Naive thymus-derived CD4-positive, alpha-beta T cell (primary cell): ENCODE measurements at regions not wholly inside any gene's neighbourhood (a gene's known extent, or its start where the extent isn't known, plus 50 kb on each side); places are given as distances from the start of the nearest gene placed in this dataset.

Source experiments
- ATAC-seq: fragments of 150-1000 bp; cut with Tn5 transposase; 2 replicates; pipeline ENCODE4 v1.10.0; 2021; ENCODE audit warnings: mild to moderate bottlenecking, moderate library complexity
- CTCF ChIA-PET: fragments of 350-600 bp; sonication (Branson Sonifier 250); formaldehyde crosslinking; loops from one replicate; lab custom pipeline; 2021; ENCODE audit warnings: antibody characterized with exemption; lab: Charles Lee
- POLR2A ChIA-PET: fragments of 350-600 bp; sonication (Branson Sonifier 250); formaldehyde crosslinking; loops from one replicate; lab custom pipeline; 2021; ENCODE audit warnings: antibody characterized with exemption, inconsistent platforms; lab: Charles Lee
- DNase-seq, 9 donors: peaks; one replicate each; pipeline versions ENCODE4 v3.0.0 to v3.0.0-alpha.2; 2020 to 2022; ENCODE audit warnings: mixed read lengths in 1 of 9
- H3K27ac ChIP-seq: one replicate; pipeline ENCODE4 v1.7.0; 2013; ENCODE audit warnings: mild to moderate bottlenecking, low read depth, low read length, moderate library complexity
- H3K27me3 ChIP-seq, 2 donors: one replicate each; pipeline ENCODE4 v1.7.0; 2013; ENCODE audit warnings: low read length in 2 of 2, mild to moderate bottlenecking in 2 of 2, moderate library complexity in 2 of 2; ENCODE audit not compliant: control insufficient read depth in 2 of 2, insufficient read depth in 2 of 2
- H3K36me3 ChIP-seq, 3 experiments: 1 replicate in 2 of 3; 2 replicates in 1 of 3; pipeline ENCODE4 v1.7.0; 2013; ENCODE audit warnings: low read length in 3 of 3, mild to moderate bottlenecking in 3 of 3, moderate library complexity in 1 of 3; ENCODE audit not compliant: insufficient read depth in 3 of 3, control insufficient read depth in 2 of 3
- H3K4me1 ChIP-seq, 2 donors: one replicate each; pipeline ENCODE4 v1.7.0; 2013; ENCODE audit warnings: low read length in 2 of 2, mild to moderate bottlenecking in 2 of 2, moderate library complexity in 1 of 2; ENCODE audit not compliant: control insufficient read depth in 2 of 2, insufficient read depth in 2 of 2
- H3K4me3 ChIP-seq: 2 replicates; pipeline ENCODE4 v1.7.0; 2013; ENCODE audit warnings: mild to moderate bottlenecking, low read length
- H3K9me3 ChIP-seq, 3 experiments: 1 replicate in 2 of 3; 2 replicates in 1 of 3; pipeline ENCODE4 v1.7.0; 2013; ENCODE audit warnings: low read length in 3 of 3; ENCODE audit not compliant: control insufficient read depth in 2 of 3
- H3K27ac Mint-ChIP-seq, 9 donors: one replicate each; pipeline ENCODE4 v1.8.0; 2020 to 2022; ENCODE audit warnings: mixed read lengths in 9 of 9, mild to moderate bottlenecking in 8 of 9, moderate library complexity in 5 of 9, inconsistent platforms in 2 of 9
- H3K27me3 Mint-ChIP-seq, 5 donors: one replicate each; pipeline ENCODE4 v1.8.0; 2021 to 2022; ENCODE audit warnings: mixed read lengths in 5 of 5, mild to moderate bottlenecking in 1 of 5
- H3K36me3 Mint-ChIP-seq, 5 donors: one replicate each; pipeline ENCODE4 v1.8.0; 2020 to 2022; ENCODE audit warnings: mixed read lengths in 5 of 5, mild to moderate bottlenecking in 3 of 5, inconsistent platforms in 1 of 5
- H3K4me1 Mint-ChIP-seq, 7 donors: one replicate each; pipeline ENCODE4 v1.8.0; 2020 to 2022; ENCODE audit warnings: mixed read lengths in 7 of 7, mild to moderate bottlenecking in 3 of 7, inconsistent platforms in 1 of 7
- H3K4me3 Mint-ChIP-seq, 10 donors: one replicate each; pipeline ENCODE4 v1.8.0; 2020 to 2022; ENCODE audit warnings: mild to moderate bottlenecking in 10 of 10, mixed read lengths in 10 of 10, moderate library complexity in 6 of 10, inconsistent platforms in 2 of 10
- H3K9me3 Mint-ChIP-seq, 11 donors: one replicate each; pipeline ENCODE4 v1.8.0; 2020 to 2022; ENCODE audit warnings: mixed read lengths in 11 of 11, mild to moderate bottlenecking in 4 of 11, inconsistent platforms in 1 of 11, moderate library complexity in 1 of 11
- intact Hi-C, 2 donors: fragments of 100-400 bp; cut with micrococcal nuclease; formaldehyde crosslinking; loops; one replicate each; pipeline ENCODE4 v1.15.1; 2023

DNA sequence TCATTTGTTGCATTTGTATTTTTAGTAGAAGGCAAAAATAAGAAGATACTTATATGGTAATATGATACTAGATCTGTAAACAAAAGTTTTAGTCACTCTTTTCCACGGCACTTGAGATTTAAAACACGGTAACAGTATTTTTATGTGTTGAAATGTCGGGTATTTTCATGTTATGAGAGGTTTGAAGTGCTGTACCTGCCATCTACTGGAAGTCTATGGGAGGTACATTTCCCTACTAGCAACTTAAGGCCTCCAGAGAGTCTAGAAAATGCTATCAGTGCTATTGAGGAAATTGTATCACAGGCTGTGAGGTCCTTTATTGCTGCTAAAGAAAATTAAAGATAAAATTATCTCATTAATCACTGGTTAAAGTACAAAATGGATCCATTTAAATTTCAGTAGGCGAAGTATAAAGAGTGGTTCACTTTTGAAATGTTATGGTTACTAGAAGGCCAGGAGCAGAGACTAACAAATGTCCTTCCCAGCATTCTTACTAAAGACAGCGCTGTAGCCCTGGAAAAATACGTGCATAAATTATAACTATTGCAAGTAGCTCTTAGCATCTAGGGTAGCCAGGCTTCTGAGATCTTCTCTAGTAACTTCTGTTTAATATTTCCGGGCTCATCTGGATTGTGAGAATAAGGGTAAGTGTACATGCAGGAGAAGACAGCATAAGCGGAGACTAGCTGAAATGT, 77.6 kb upstream of the PRKD1 start:
- CTCF ChIA-PET: no interaction called here

GRCh38 chr14:30006695-30007094, 79.0 kb upstream of the PRKD1 start:
- POLR2A ChIA-PET: no interaction called here
- Mint-ChIP-seq H3K27ac (no peak overlapping the region), H3K27me3 (peaks cover 0 to 5% (median 0%) of the 10 kb centered on the region in 5 donors)

More for the DNA sequence above, 77.6 kb upstream of the PRKD1 start:
- Histone ChIP-seq H3K4me3 (no peak overlapping the region), H3K27ac (no peak overlapping the region), H3K27me3 (no peaks in the 10 kb centered on the region), H3K9me3 (no peaks in the 10 kb centered on the region), H3K36me3 (no peaks in the 10 kb centered on the region), H3K4me1 (no peaks in the 10 kb centered on the region)
- intact Hi-C loops: no loop called here
- no peak for ATAC-seq
- DNase-seq: no peak
- H3K36me3 Mint-ChIP-seq: no peaks in the 10 kb centered on the region
- H3K27me3 Mint-ChIP-seq: peaks cover 0 to 5% (median 0%) of the 10 kb centered on the region in 5 donors
- H3K9me3 Mint-ChIP-seq: peaks cover 0 to 15% (median 4%) of the 10 kb centered on the region in 11 donors
- H3K4me3 Mint-ChIP-seq: no peak overlapping the region
- H3K27ac Mint-ChIP-seq: no peak overlapping the region
- H3K4me1 Mint-ChIP-seq: no peaks in the 10 kb centered on the region
- POLR2A ChIA-PET: no interaction called here

DNA sequence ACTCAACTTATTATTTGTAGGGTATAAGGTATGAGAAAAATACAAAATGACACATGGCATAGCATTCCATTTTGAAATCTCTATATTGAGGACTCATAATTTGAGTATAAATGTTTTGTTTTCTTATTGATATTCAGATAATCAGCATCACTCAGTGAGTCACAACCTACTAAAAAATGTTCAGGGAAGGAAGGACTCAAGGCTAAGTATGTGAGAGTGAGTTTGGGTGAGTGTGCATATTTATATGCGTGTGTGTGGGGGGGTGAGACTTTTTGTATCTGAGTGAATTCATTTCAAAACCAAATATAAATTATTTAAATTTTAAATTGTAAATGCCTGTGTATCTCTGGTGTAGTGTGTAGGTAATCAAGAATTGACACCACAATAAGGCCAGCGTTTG, 87.8 kb upstream of the PRKD1 start:
- POLR2A ChIA-PET: no interaction called here
- ATAC-seq (no peak), DNase-seq (no peak)
- Histone ChIP-seq H3K36me3 (no peaks in the 10 kb centered on the region), H3K27me3 (no peaks in the 10 kb centered on the region), H3K9me3 (no peaks in the 10 kb centered on the region), H3K4me3 (no peak overlapping the region), H3K4me1 (no peaks in the 10 kb centered on the region), H3K27ac (no peak overlapping the region)
- intact Hi-C loops: no loop called here
- no peaks in the 10 kb centered on the region for H3K36me3 Mint-ChIP-seq
- H3K27ac Mint-ChIP-seq: no peak overlapping the region
- H3K4me3 Mint-ChIP-seq: no peak overlapping the region
- H3K4me1 Mint-ChIP-seq: no peaks in the 10 kb centered on the region
- no peaks in the 10 kb centered on the region for H3K27me3 Mint-ChIP-seq
- H3K9me3 Mint-ChIP-seq: peaks cover 0 to 19% (median 10%) of the 10 kb centered on the region in 11 donors
- CTCF ChIA-PET: no interaction called here

More at GRCh38 chr14:30006695-30007094, 79.0 kb upstream of the PRKD1 start:
- CTCF ChIA-PET: no interaction called here
- ATAC-seq: no peak
- H3K36me3 Mint-ChIP-seq: no peaks in the 10 kb centered on the region
- H3K9me3 Mint-ChIP-seq: peaks cover 0 to 17% (median 4%) of the 10 kb centered on the region in 11 donors
- H3K36me3 ChIP-seq: no peaks in the 10 kb centered on the region
- no peaks in the 10 kb centered on the region for H3K27me3 ChIP-seq
- no peak overlapping the region for H3K4me3 Mint-ChIP-seq
- intact Hi-C loops: no loop called here
- no peaks in the 10 kb centered on the region for H3K4me1 ChIP-seq
- no peak overlapping the region for H3K4me3 ChIP-seq
- no peaks in the 10 kb centered on the region for H3K9me3 ChIP-seq
- no peak overlapping the region for H3K27ac ChIP-seq
- H3K4me1 Mint-ChIP-seq: no peaks in the 10 kb centered on the region
- DNase-seq: no peak

GRCh38 chr14:30016002-30016401, 88.4 kb upstream of the PRKD1 start:
- Histone ChIP-seq H3K9me3 (no peaks in the 10 kb centered on the region), H3K27ac (no peak overlapping the region), H3K4me1 (no peaks in the 10 kb centered on the region), H3K4me3 (no peak overlapping the region), H3K36me3 (no peaks in the 10 kb centered on the region), H3K27me3 (no peaks in the 10 kb centered on the region)
- Mint-ChIP-seq H3K27me3 (no peaks in the 10 kb centered on the region), H3K4me3 (no peak overlapping the region), H3K4me1 (no peaks in the 10 kb centered on the region), H3K36me3 (no peaks in the 10 kb centered on the region), H3K27ac (no peak overlapping the region), H3K9me3 (peaks cover 0 to 19% (median 10%) of the 10 kb centered on the region in 11 donors)
- ChIA-PET POLR2A (no interaction called here), CTCF (no interaction called here)
- intact Hi-C loops: no loop called here
- no peak for ATAC-seq
- no peak for DNase-seq

DNA sequence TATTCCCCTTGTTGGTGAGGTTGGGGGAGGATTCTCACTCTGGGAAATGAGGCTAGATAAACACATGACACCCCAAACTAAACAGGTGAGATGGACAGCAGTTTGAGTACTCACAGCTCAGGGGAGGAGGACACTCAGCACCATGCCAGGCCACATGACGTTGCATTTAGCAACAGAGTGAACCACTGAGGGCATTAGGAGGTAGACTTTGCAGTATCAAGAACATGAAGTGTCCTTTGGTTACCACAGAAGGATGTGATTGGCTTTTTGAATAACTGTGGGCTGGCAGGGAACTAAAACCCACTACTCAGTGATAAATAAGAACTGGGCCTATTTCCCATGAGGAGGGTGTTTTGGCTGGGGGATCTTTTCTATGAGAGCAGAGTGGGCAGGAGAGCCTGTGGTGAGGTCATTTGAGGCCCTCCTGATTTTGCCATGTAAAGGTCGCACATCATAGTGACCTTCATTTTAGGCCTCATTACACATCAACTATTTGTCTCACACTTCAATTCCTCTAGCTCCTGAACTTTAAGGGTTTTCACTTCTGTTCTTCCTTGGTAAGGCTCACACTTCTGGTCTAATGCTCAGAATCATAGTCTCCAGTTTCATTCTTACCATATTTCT, 89.8 kb upstream of the PRKD1 start:
- ChIA-PET CTCF (no interaction called here), POLR2A (no interaction called here)
- H3K27me3 Mint-ChIP-seq: no peaks in the 10 kb centered on the region
- H3K27ac ChIP-seq: no peak overlapping the region
- no peak overlapping the region for H3K4me3 Mint-ChIP-seq
- H3K4me3 ChIP-seq: no peak overlapping the region
- ATAC-seq (no peak), DNase-seq (no peak)
- no peaks in the 10 kb centered on the region for H3K27me3 ChIP-seq
- H3K27ac Mint-ChIP-seq: no peak overlapping the region
- H3K9me3 Mint-ChIP-seq: peaks cover 0 to 19% (median 7%) of the 10 kb centered on the region in 11 donors
- H3K36me3 Mint-ChIP-seq: no peaks in the 10 kb centered on the region
- H3K4me1 ChIP-seq: no peaks in the 10 kb centered on the region
- no peaks in the 10 kb centered on the region for H3K36me3 ChIP-seq
- no peaks in the 10 kb centered on the region for H3K4me1 Mint-ChIP-seq
- H3K9me3 ChIP-seq: no peaks in the 10 kb centered on the region
- intact Hi-C loops: no loop called here

DNA sequence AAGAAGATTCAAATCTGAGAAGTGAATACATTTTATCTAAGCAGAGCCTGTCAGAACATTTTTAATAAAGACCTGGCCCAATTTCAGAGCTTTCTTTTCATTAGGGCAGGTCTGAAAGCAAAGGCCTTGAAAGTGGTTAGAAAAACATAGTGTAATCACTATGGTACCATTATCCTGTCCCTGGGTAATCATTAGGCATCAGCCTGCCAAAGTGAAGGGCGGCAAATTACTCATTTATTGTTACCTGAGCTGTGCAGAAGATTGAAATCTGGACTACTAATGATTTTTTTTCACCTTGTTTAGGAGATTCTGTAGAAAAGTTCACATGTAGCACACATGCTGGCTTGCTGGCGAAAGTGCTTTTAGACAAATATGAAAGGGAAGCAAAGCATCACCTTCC, 92.6 kb upstream of the PRKD1 start:
- POLR2A ChIA-PET: no interaction called here
- no peaks in the 10 kb centered on the region for H3K9me3 ChIP-seq
- no peak overlapping the region for H3K27ac Mint-ChIP-seq
- H3K36me3 ChIP-seq: no peaks in the 10 kb centered on the region
- H3K27ac ChIP-seq: no peak overlapping the region
- ATAC-seq: no peak
- no peaks in the 10 kb centered on the region for H3K36me3 Mint-ChIP-seq
- H3K27me3 Mint-ChIP-seq: no peaks in the 10 kb centered on the region
- peaks cover 2 to 20% (median 13%) of the 10 kb centered on the region in 11 donors for H3K9me3 Mint-ChIP-seq
- H3K4me1 ChIP-seq: no peaks in the 10 kb centered on the region
- H3K4me3 ChIP-seq: no peak overlapping the region
- no peaks in the 10 kb centered on the region for H3K27me3 ChIP-seq
- DNase-seq: no peak
- intact Hi-C loops: no loop called here
- no peaks in the 10 kb centered on the region for H3K4me1 Mint-ChIP-seq
- H3K4me3 Mint-ChIP-seq: no peak overlapping the region
- CTCF ChIA-PET: no interaction called here

DNA sequence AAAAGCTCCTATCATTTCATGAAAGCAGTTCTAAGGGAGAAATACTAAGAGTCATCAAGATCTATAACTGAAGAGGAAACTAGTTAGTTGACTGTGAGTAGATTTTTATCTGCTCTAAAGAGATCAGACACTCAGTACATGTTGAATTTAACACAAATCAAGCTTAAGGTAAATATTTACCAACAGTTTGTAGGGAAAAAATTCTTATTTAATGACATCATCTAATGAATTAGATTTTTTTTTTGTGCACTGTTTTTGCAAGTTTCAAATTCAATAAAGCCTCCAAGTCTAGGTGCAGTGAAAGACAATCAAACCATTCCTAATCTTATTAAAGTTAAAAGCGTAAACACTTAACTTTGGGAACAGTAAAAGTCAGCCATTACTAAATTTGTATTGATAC, 93.0 kb upstream of the PRKD1 start:
- Mint-ChIP-seq H3K36me3 (no peaks in the 10 kb centered on the region), H3K4me1 (no peaks in the 10 kb centered on the region), H3K4me3 (no peak overlapping the region), H3K27ac (no peak overlapping the region), H3K27me3 (no peaks in the 10 kb centered on the region), H3K9me3 (peaks cover 2 to 20% (median 13%) of the 10 kb centered on the region in 11 donors)
- Histone ChIP-seq H3K9me3 (no peaks in the 10 kb centered on the region), H3K4me1 (no peaks in the 10 kb centered on the region), H3K36me3 (no peaks in the 10 kb centered on the region), H3K4me3 (no peak overlapping the region), H3K27ac (no peak overlapping the region), H3K27me3 (no peaks in the 10 kb centered on the region)
- no peak for ATAC-seq
- intact Hi-C loops: no loop called here
- ChIA-PET POLR2A (no interaction called here), CTCF (no interaction called here)
- no peak for DNase-seq
